H1 (cell line): ENCODE measurements at regions not wholly inside any gene's neighbourhood (a gene's known extent, or its start where the extent isn't known, plus 50 kb on each side); places are given as distances from the start of the nearest gene placed in this dataset.

ENCODE experiments used
- CTCF ChIA-PET: fragments of 300-600 bp; sonication (Branson Sonifier 250); formaldehyde crosslinking; loops from one replicate; lab custom pipeline; 2021; ENCODE audit not compliant: partially characterized antibody; lab: Charles Lee
- POLR2A ChIA-PET: fragments of 300-600 bp; sonication (Branson Sonifier 250); formaldehyde crosslinking; loops from one replicate; lab custom pipeline; 2021; ENCODE audit warnings: inconsistent platforms; ENCODE audit not compliant: partially characterized antibody; lab: Charles Lee
- DNase-seq, 2 experiments: peaks; one replicate each; pipeline versions ENCODE4 v3.0.0 to v3.0.0-alpha.2; 2010 to 2022; ENCODE audit warnings: low spot score in 2 of 2, low read depth in 1 of 2, mixed read lengths in 1 of 2
- FAIRE-seq: peaks from 2 replicates; lab custom pipeline; 2011; peaks lifted over from hg19 to GRCh38; lab: Jason Lieb, UNC
- H2AFZ ChIP-seq: 2 replicates; pipeline ENCODE4 v1.8.1; 2012; ENCODE audit warnings: low read length, inconsistent platforms
- H2AK5ac ChIP-seq: 2 replicates; pipeline ENCODE4 v1.6.1; 2013; ENCODE audit warnings: low read depth, low read length
- H2BK120ac ChIP-seq: replicated peaks from 2 replicates; pipeline ENCODE3; 2013; ENCODE audit warnings: low read depth, low read length, inconsistent platforms
- H2BK12ac ChIP-seq: 2 replicates; pipeline ENCODE4 v1.6.1; 2013; ENCODE audit warnings: low read depth, low read length
- H2BK15ac ChIP-seq: 2 replicates; pipeline ENCODE4 v1.6.1; 2013; ENCODE audit warnings: low read length
- H2BK20ac ChIP-seq: 2 replicates; pipeline ENCODE4 v1.6.1; 2013; ENCODE audit warnings: low read length
- H2BK5ac ChIP-seq: 2 replicates; pipeline ENCODE4 v1.6.1; 2013; ENCODE audit warnings: low read depth, low read length
- H3K14ac ChIP-seq: 2 replicates; pipeline ENCODE4 v1.6.1; 2013; ENCODE audit warnings: inconsistent platforms; ENCODE audit not compliant: insufficient read length
- H3K18ac ChIP-seq: 2 replicates; pipeline ENCODE4 v1.6.1; 2013; ENCODE audit warnings: low read length; ENCODE audit errors: extremely low read depth
- H3K23ac ChIP-seq: 2 replicates; pipeline ENCODE4 v1.6.1; 2013; ENCODE audit warnings: inconsistent platforms; ENCODE audit not compliant: insufficient read length
- H3K23me2 ChIP-seq: 2 replicates; pipeline ENCODE4 v1.6.1; 2013; ENCODE audit warnings: low read depth, low read length
- H3K27ac ChIP-seq: 2 replicates; pipeline ENCODE4 v1.6.1; 2011; ENCODE audit warnings: low read depth, low read length, inconsistent platforms
- H3K27me3 ChIP-seq, 4 experiments: replicated peaks in 1 of 4; 1 replicate in 1 of 4; 2 replicates in 3 of 4; pipeline versions ENCODE4 v1.6.1 to v1.8.1; 2011 to 2013; ENCODE audit warnings: low read length in 3 of 4, mild to moderate bottlenecking in 3 of 4, inconsistent platforms in 2 of 4, mixed read lengths in 2 of 4, moderate library complexity in 1 of 4; ENCODE audit not compliant: control insufficient read depth in 3 of 4, insufficient read depth in 3 of 4; ENCODE audit errors: extremely low read depth in 1 of 4
- H3K36me3 ChIP-seq, 4 experiments: 2 replicates each; pipeline versions ENCODE4 v1.6.1 to v1.8.1; 2011 to 2013; ENCODE audit warnings: mild to moderate bottlenecking in 4 of 4, low read length in 3 of 4, moderate library complexity in 2 of 4, control low read depth in 1 of 4, inconsistent platforms in 1 of 4; ENCODE audit not compliant: insufficient read depth in 4 of 4, control insufficient read depth in 2 of 4
- H3K4ac ChIP-seq: replicated peaks from 2 replicates; pipeline ENCODE3; 2013; ENCODE audit warnings: low read length, low read depth, mixed read lengths, inconsistent platforms; ENCODE audit not compliant: insufficient read length
- H3K4me1 ChIP-seq, 4 experiments: replicated peaks in 1 of 4; 1 replicate in 1 of 4; 2 replicates in 3 of 4; pipeline versions ENCODE4 v1.6.1 to v1.8.1; 2011 to 2013; ENCODE audit warnings: low read length in 3 of 4, inconsistent platforms in 2 of 4, mixed read lengths in 1 of 4; ENCODE audit not compliant: insufficient read depth in 4 of 4, control insufficient read depth in 3 of 4
- H3K4me2 ChIP-seq, 2 experiments: 2 replicates each; pipeline versions ENCODE4 v1.6.1 to v1.8.1; 2011 to 2013; ENCODE audit warnings: low read depth in 2 of 2, low read length in 2 of 2, control low read depth in 1 of 2, inconsistent platforms in 1 of 2, mild to moderate bottlenecking in 1 of 2; ENCODE audit not compliant: insufficient read depth in 1 of 2
- H3K4me3 ChIP-seq, 4 experiments: fragments of 200-600, 300-600 bp in 1 of 4; sonication (generic), shearing (Covaris generic), sonication (Bioruptor Twin) in 1 of 4; 2 replicates each; pipeline versions ENCODE4 v1.5.1 to v1.8.1; 2011 to 2016; ENCODE audit warnings: low read length in 4 of 4, low read depth in 3 of 4, control low read depth in 2 of 4, inconsistent platforms in 2 of 4, mild to moderate bottlenecking in 2 of 4, mixed read lengths in 1 of 4, moderate library complexity in 1 of 4; ENCODE audit not compliant: insufficient read depth in 2 of 4; ENCODE audit errors: extremely low read depth in 1 of 4
- H3K56ac ChIP-seq: replicated peaks from 2 replicates; pipeline ENCODE3; 2013; ENCODE audit warnings: low read depth, mild to moderate bottlenecking, mixed read lengths, low read length, inconsistent platforms; ENCODE audit not compliant: insufficient read length
- H3K79me1 ChIP-seq: 2 replicates; pipeline ENCODE4 v1.6.1; 2013; ENCODE audit warnings: low read depth, low read length, control low read depth
- H3K79me2 ChIP-seq, 2 experiments: 2 replicates each; pipeline versions ENCODE4 v1.6.1 to v1.8.1; 2012 to 2013; ENCODE audit warnings: low read length in 2 of 2, mild to moderate bottlenecking in 2 of 2, inconsistent platforms in 1 of 2; ENCODE audit not compliant: insufficient read depth in 2 of 2, control insufficient read depth in 1 of 2
- H3K9ac ChIP-seq, 4 experiments: replicated peaks in 1 of 4; 1 replicate in 1 of 4; 2 replicates in 3 of 4; pipeline versions ENCODE4 v1.6.1 to v1.8.1; 2011 to 2013; ENCODE audit warnings: low read depth in 3 of 4, low read length in 3 of 4, control low read depth in 2 of 4, mild to moderate bottlenecking in 2 of 4, moderate library complexity in 2 of 4, inconsistent platforms in 1 of 4; ENCODE audit errors: extremely low read depth in 1 of 4
- H3K9me3 ChIP-seq, 2 experiments: 2 replicates each; pipeline versions ENCODE4 v1.6.1 to v1.8.1; 2012 to 2013; ENCODE audit warnings: mild to moderate bottlenecking in 2 of 2, moderate library complexity in 2 of 2, control low read depth in 1 of 2, inconsistent platforms in 1 of 2, low read depth in 1 of 2, low read length in 1 of 2, mixed read lengths in 1 of 2; ENCODE audit not compliant: insufficient read depth in 2 of 2
- H4K20me1 ChIP-seq, 2 experiments: replicated peaks in 1 of 2; 2 replicates each; pipeline versions ENCODE3 to v1.8.1; 2011 to 2013; ENCODE audit warnings: inconsistent platforms in 2 of 2, low read length in 2 of 2, mild to moderate bottlenecking in 1 of 2; ENCODE audit not compliant: insufficient read depth in 2 of 2, control insufficient read depth in 1 of 2
- H4K5ac ChIP-seq: 2 replicates; pipeline ENCODE4 v1.6.1; 2013; ENCODE audit warnings: low read length, low read depth, mixed read lengths, inconsistent platforms; ENCODE audit not compliant: insufficient read length
- H4K8ac ChIP-seq: 2 replicates; pipeline ENCODE4 v1.8.0; 2013; ENCODE audit warnings: mild to moderate bottlenecking, moderate library complexity, low read length, inconsistent platforms; ENCODE audit not compliant: insufficient read depth; ENCODE audit errors: extremely low read depth
- H4K91ac ChIP-seq: replicated peaks from 2 replicates; pipeline ENCODE3; 2013; ENCODE audit warnings: low read length, mixed read lengths, inconsistent platforms; ENCODE audit not compliant: insufficient read length
- BCL11A ChIP-seq, 2 experiments: IDR thresholded peaks; one replicate each; pipeline ENCODE4 v1.6.1; 2011; ENCODE audit warnings: low read depth in 2 of 2, low read length in 2 of 2, mild to moderate bottlenecking in 2 of 2
- CBX5 ChIP-seq: fragments of 300-800, 300-1000 bp; sonication (generic); IDR thresholded peaks from 2 replicates; pipeline ENCODE4 v1.7.1; 2016; ENCODE audit warnings: antibody characterized with exemption, low read length, low read depth
- CEBPB ChIP-seq: IDR thresholded peaks from 2 replicates; pipeline ENCODE4 v1.6.1; 2012; ENCODE audit warnings: low read depth, low read length
- CHD1 ChIP-seq: IDR thresholded peaks from 2 replicates; pipeline ENCODE4 v1.6.1; 2012; ENCODE audit warnings: low read depth, low read length, improper control_type of control experiment
- EGR1 ChIP-seq: IDR thresholded peaks from 2 replicates; pipeline ENCODE4 v1.6.1; 2011; ENCODE audit warnings: low read depth, low read length, borderline replicate concordance
- GABPA ChIP-seq: IDR thresholded peaks from 2 replicates; pipeline ENCODE4 v1.6.1; 2011; ENCODE audit warnings: mild to moderate bottlenecking, low read length, moderate library complexity, borderline replicate concordance; ENCODE audit not compliant: insufficient read depth
- JUN ChIP-seq: IDR thresholded peaks from 2 replicates; pipeline ENCODE4 v1.6.1; 2011; ENCODE audit warnings: low read depth, mild to moderate bottlenecking, improper control_type of control experiment, low read length
- NRF1 ChIP-seq: IDR thresholded peaks from 2 replicates; pipeline ENCODE4 v1.6.1; 2011; ENCODE audit warnings: mild to moderate bottlenecking, low read depth, low read length, improper control_type of control experiment
- POU5F1 ChIP-seq: IDR thresholded peaks from 2 replicates; pipeline ENCODE4 v1.6.1; 2011; ENCODE audit warnings: low read depth, mild to moderate bottlenecking, low read length, moderate library complexity
- RFX5 ChIP-seq: IDR thresholded peaks from 2 replicates; pipeline ENCODE4 v1.6.1; 2011; ENCODE audit warnings: low read depth, low read length, improper control_type of control experiment, borderline replicate concordance
- SAP30 ChIP-seq: fragments of 300-600 bp; sonication (generic); IDR thresholded peaks from 2 replicates; pipeline ENCODE4 v1.7.1; 2012; ENCODE audit warnings: low read length, moderate library complexity, mild to moderate bottlenecking, inconsistent platforms; ENCODE audit not compliant: insufficient read depth, insufficient replicate concordance
- SRF ChIP-seq: IDR thresholded peaks from 2 replicates; pipeline ENCODE4 v1.6.1; 2011; ENCODE audit warnings: mild to moderate bottlenecking, low read depth, low read length, moderate library complexity
- YY1 ChIP-seq: IDR thresholded peaks from 2 replicates; pipeline ENCODE4 v1.6.1; 2011; ENCODE audit warnings: low read depth, mild to moderate bottlenecking, low read length
- WGBS, 2 experiments: shearing (Covaris generic) in 1 of 2; methylation state at CpG; one replicate each; pipeline versions ENCODE4 v1.1.6 to v1.1.7; 2013 to 2015; ENCODE audit warnings: low lambda C conversion rate in 2 of 2, mixed read lengths in 2 of 2, inconsistent platforms in 1 of 2, low coverage in 1 of 2, missing lambda C conversion rate in 1 of 2; ENCODE audit not compliant: insufficient replicate concordance in 2 of 2, insufficient coverage in 1 of 2, insufficient read length in 1 of 2; ENCODE audit errors: extremely low coverage in 1 of 2, missing lambda C conversion rate in 1 of 2; 5-methylcytosine and 5-hydroxymethylcytosine counted together

- no peak overlapping the region for H4K5ac ChIP-seq
- H3K9ac ChIP-seq, result no peak overlapping the region
- H3K27me3 ChIP-seq, result 0 out of 7 replicates have a peak, but pooled peaks cover 0 to 2% (median 0%) of the 10 kb centered on the region in 4 experiments
- TF ChIP-seq RFX5, result no peak
- no peak for TF ChIP-seq YY1
- no peak for TF ChIP-seq BCL11A (IDR thresholded peaks at IDR 0.05; ENCODE audit: low read depth in 2 of 2, low read length in 2 of 2)
- TF ChIP-seq EGR1, result no peak
- no peak for TF ChIP-seq NRF1
- TF ChIP-seq SAP30, result no peak
- no peak for TF ChIP-seq CBX5
- TF ChIP-seq CHD1, result no peak
- TF ChIP-seq JUN, result no peak
- no peak for TF ChIP-seq POU5F1
- TF ChIP-seq GABPA, result no peak
- no peak for TF ChIP-seq SRF
- no peak for TF ChIP-seq CEBPB
- H2AFZ ChIP-seq, result no peak overlapping the region
- H4K20me1 ChIP-seq, result no peaks in the 10 kb centered on the region
- H2AK5ac ChIP-seq, result no peak overlapping the region
- no peak overlapping the region for H2BK5ac ChIP-seq
- H2BK20ac ChIP-seq, result no peak overlapping the region
- H3K23me2 ChIP-seq, result no peaks in the 10 kb centered on the region
- no peak overlapping the region for H3K23ac ChIP-seq
- CTCF ChIA-PET, result no interaction called here
- FAIRE-seq (no peak), DNase-seq (no peak)
- POLR2A ChIA-PET, result no interaction called here
- 89% methylated on average over 3 of the region's 3 CpGs; no CpG with 5 or more reads in 1 of the 2 experiments for WGBS, 2 experiments
- no peak overlapping the region for H2BK120ac ChIP-seq
- no peak overlapping the region for H2BK12ac ChIP-seq
- H3K18ac ChIP-seq, result no peak overlapping the region
- H2BK15ac ChIP-seq, result no peak overlapping the region
- no peaks in the 10 kb centered on the region for H3K36me3 ChIP-seq
- H3K9me3 ChIP-seq, result no peaks in the 10 kb centered on the region
- H4K8ac ChIP-seq, result no peak overlapping the region
- no peak overlapping the region for H3K56ac ChIP-seq
- H3K4ac ChIP-seq, result no peak overlapping the region
- no peak overlapping the region for H3K14ac ChIP-seq
- H3K4me2 ChIP-seq, result no peak overlapping the region
- H3K4me1 ChIP-seq, result no peaks in the 10 kb centered on the region
- no peak overlapping the region for H3K27ac ChIP-seq
- no peak overlapping the region for H4K91ac ChIP-seq
- H3K4me3 ChIP-seq, result no peak overlapping the region
- no peaks in the 10 kb centered on the region for H3K79me2 ChIP-seq
- H3K79me1 ChIP-seq, result no peaks in the 10 kb centered on the region
These were observed 124.8 kb upstream of the ATP11B start for GRCh38 chr3:182668541-182668940.
